GM12878 (cell line): ENCODE measurements at regions not wholly inside any gene's neighbourhood (a gene's known extent, or its start where the extent isn't known, plus 50 kb on each side); places are given as distances from the start of the nearest gene placed in this dataset.

Experiments used
- ASH2L ChIP-seq: fragments of 300-600, 200-600 bp; sonication (generic); IDR thresholded peaks from 2 replicates; pipeline ENCODE4 v1.6.1; 2017; ENCODE audit warnings: low read depth, mild to moderate bottlenecking, borderline replicate concordance
- CBX5 ChIP-seq: sonication (generic); IDR thresholded peaks from 2 replicates; pipeline ENCODE4 v1.6.1; 2016; ENCODE audit warnings: low read depth, moderate library complexity, mild to moderate bottlenecking, inconsistent platforms
- CEBPB ChIP-seq, 2 experiments: fragments of 150-350 bp in 1 of 2; IDR thresholded peaks; 2 replicates each; pipeline ENCODE4 v1.6.1; 2012 to 2014; ENCODE audit warnings: low read depth in 2 of 2, low read length in 2 of 2, borderline replicate concordance in 1 of 2, inconsistent platforms in 1 of 2
- CHD2 ChIP-seq: IDR thresholded peaks from 2 replicates; pipeline ENCODE4 v1.6.1; 2011; ENCODE audit warnings: low read depth, low read length, improper control_type of control experiment, borderline replicate concordance
- EED ChIP-seq: sonication (generic); IDR thresholded peaks from 2 replicates; pipeline ENCODE4 v1.6.1; 2016; ENCODE audit warnings: antibody characterized with exemption, low read depth
- GABPA ChIP-seq: IDR thresholded peaks from 2 replicates; pipeline ENCODE4 v1.6.1; 2014; ENCODE audit warnings: antibody characterized with exemption, low read depth, mild to moderate bottlenecking, inconsistent platforms
- HDGF ChIP-seq: fragments of 450-650 bp; IDR thresholded peaks from 2 replicates; pipeline ENCODE4 v1.6.1; 2016; ENCODE audit warnings: antibody characterized with exemption
- IRF5 ChIP-seq: fragments of 450-650 bp; IDR thresholded peaks from 2 replicates; pipeline ENCODE4 v1.6.1; 2017; ENCODE audit warnings: borderline replicate concordance
- NFIC ChIP-seq: IDR thresholded peaks from 2 replicates; pipeline ENCODE4 v1.6.1; 2012; ENCODE audit warnings: low read depth, mild to moderate bottlenecking, inconsistent platforms, low read length, moderate library complexity
- PRDM15 ChIP-seq: fragments of 450-650 bp; formaldehyde crosslinking; IDR thresholded peaks from 2 replicates; pipeline ENCODE4 v1.4.0; 2020; ENCODE audit warnings: mild to moderate bottlenecking, moderate library complexity
- RELB ChIP-seq: fragments of 450-650 bp; IDR thresholded peaks from 2 replicates; pipeline ENCODE4 v1.6.1; 2017; ENCODE audit warnings: low read depth, mild to moderate bottlenecking, moderate library complexity
- RFX5 ChIP-seq: IDR thresholded peaks from 2 replicates; pipeline ENCODE4 v1.6.1; 2011; ENCODE audit warnings: low read depth, low read length, improper control_type of control experiment
- SIX5 ChIP-seq: IDR thresholded peaks from 2 replicates; pipeline ENCODE4 v1.6.1; 2011; ENCODE audit warnings: mild to moderate bottlenecking, low read depth, low read length, moderate library complexity; ENCODE audit not compliant: severe bottlenecking
- SPI1 ChIP-seq: IDR thresholded peaks from 2 replicates; pipeline ENCODE4 v1.6.1; 2011; ENCODE audit warnings: low read depth, mild to moderate bottlenecking, low read length, moderate library complexity, borderline replicate concordance; ENCODE audit not compliant: insufficient read depth
- SREBF1 ChIP-seq: IDR thresholded peaks from 2 replicates; pipeline ENCODE4 v1.6.1; 2012; ENCODE audit warnings: mild to moderate bottlenecking, low read length
- ZZZ3 ChIP-seq: IDR thresholded peaks from 2 replicates; pipeline ENCODE4 v1.6.1; 2011; ENCODE audit warnings: low read depth; ENCODE audit not compliant: control insufficient read depth, insufficient read length
- TF ChIP-seq, protein P1 (sequence below): fragments of 450-650 bp; IDR thresholded peaks from 2 replicates; pipeline ENCODE4 v1.6.1; 2016; ENCODE audit warnings: mild to moderate bottlenecking

- TF ChIP-seq NFIC: no peak
- no peak for TF ChIP-seq ASH2L
- peak; percentile 57; the same call in 1 of the 2 replicates for TF ChIP-seq SPI1
- peak; percentile 98 for TF ChIP-seq RFX5
- TF ChIP-seq GABPA: peak; percentile 56
- TF ChIP-seq SREBF1: peak; percentile 49; the same call in 1 of the 2 replicates
- TF ChIP-seq CHD2: peak; percentile 93
- TF ChIP-seq EED: no peak
- TF ChIP-seq ZZZ3: no peak
- no peak for TF ChIP-seq IRF5
- TF ChIP-seq CBX5: 0 out of 2 replicates have a peak, but pooled peaks have one; percentile 32
- no peak for TF ChIP-seq RELB
- TF ChIP-seq HDGF: 0 out of 2 replicates have a peak, but pooled peaks have one; percentile 47
- TF ChIP-seq, protein P1, sequence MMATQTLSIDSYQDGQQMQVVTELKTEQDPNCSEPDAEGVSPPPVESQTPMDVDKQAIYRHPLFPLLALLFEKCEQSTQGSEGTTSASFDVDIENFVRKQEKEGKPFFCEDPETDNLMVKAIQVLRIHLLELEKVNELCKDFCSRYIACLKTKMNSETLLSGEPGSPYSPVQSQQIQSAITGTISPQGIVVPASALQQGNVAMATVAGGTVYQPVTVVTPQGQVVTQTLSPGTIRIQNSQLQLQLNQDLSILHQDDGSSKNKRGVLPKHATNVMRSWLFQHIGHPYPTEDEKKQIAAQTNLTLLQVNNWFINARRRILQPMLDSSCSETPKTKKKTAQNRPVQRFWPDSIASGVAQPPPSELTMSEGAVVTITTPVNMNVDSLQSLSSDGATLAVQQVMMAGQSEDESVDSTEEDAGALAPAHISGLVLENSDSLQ: peak; percentile 77
- TF ChIP-seq SIX5: peak; percentile 90
- no peak for TF ChIP-seq PRDM15 (CRISPR knock-in tag)
- no peak; a peak in 1 of 4 replicates for TF ChIP-seq CEBPB (IDR thresholded peaks at IDR 0.05; ENCODE audit: borderline replicate concordance in 1 of 2, low read depth in 2 of 2, low read length in 2 of 2)
Measured at GRCh38 chr7:106598663-106599342, 62.2 kb downstream of the CCDC71L start (continued).
